Sigmoid colon (tissue), 4 donors: ENCODE measurements at regions not wholly inside any gene's neighbourhood (a gene's known extent, or its start where the extent isn't known, plus 50 kb on each side); places are given as distances from the start of the nearest gene placed in this dataset.

Experiments used
- CTCF ChIP-seq, 4 experiments: fragments of 450-650 bp in 3 of 4; fragments of 200-600 bp in 1 of 4; IDR thresholded peaks; one replicate each; pipeline ENCODE4 v1.5.1; 2016 to 2019; ENCODE audit warnings: antibody characterized with exemption in 4 of 4, mild to moderate bottlenecking in 3 of 4, moderate library complexity in 2 of 4
- POLR2AphosphoS5 ChIP-seq, 4 donors: sonication (generic); formaldehyde crosslinking; IDR thresholded peaks; one replicate each; pipeline ENCODE4 v1.6.1; 2017; ENCODE audit warnings: antibody characterized with exemption in 4 of 4

- no peak for TF ChIP-seq POLR2AphosphoS5 (IDR thresholded peaks at IDR 0.05)
- TF ChIP-seq CTCF (IDR thresholded peaks at IDR 0.05) = no peak
These were observed 57.3 kb upstream of the SULT1C3 start for GRCh38 chr2:108182489-108182888.
